Nephron progenitor cell (in vitro differentiated cells): ENCODE measurements at regions not wholly inside any gene's neighbourhood (a gene's known extent, or its start where the extent isn't known, plus 50 kb on each side); places are given as distances from the start of the nearest gene placed in this dataset.
"Not testable (repeated sequence)": the region's sequence is repeated elsewhere in the genome, so short reads cannot be mapped to it uniquely, and the experiment has no call there.

Experiments
- DNase-seq: peaks from one replicate; pipeline ENCODE4 v3.0.0; 2021
- H3K27ac Mint-ChIP-seq: 2 replicates; pipeline ENCODE4 v1.8.0; 2021; ENCODE audit warnings: mild to moderate bottlenecking, moderate library complexity, mixed read lengths
- H3K27me3 Mint-ChIP-seq: 2 replicates; pipeline ENCODE4 v1.8.0; 2021; ENCODE audit warnings: mild to moderate bottlenecking, low read depth, mixed read lengths; ENCODE audit not compliant: poor library complexity
- H3K36me3 Mint-ChIP-seq: 2 replicates; pipeline ENCODE4 v1.8.0; 2021; ENCODE audit warnings: low read depth, mixed read lengths
- H3K4me1 Mint-ChIP-seq: 2 replicates; pipeline ENCODE4 v1.8.0; 2021; ENCODE audit warnings: mixed read lengths
- H3K4me3 Mint-ChIP-seq: 2 replicates; pipeline ENCODE4 v1.8.0; 2021; ENCODE audit warnings: mild to moderate bottlenecking, moderate library complexity, mixed read lengths
- H3K9me3 Mint-ChIP-seq: 2 replicates; pipeline ENCODE4 v1.8.0; 2021; ENCODE audit warnings: mild to moderate bottlenecking, moderate library complexity, mixed read lengths
- CTCF ChIP-seq: fragments of 200-600 bp; sonication (generic); IDR thresholded peaks from 2 replicates; pipeline ENCODE4 v1.5.0; 2021; ENCODE audit warnings: antibody characterized with exemption

GRCh38 chr6:170143401-170144150, 147.3 kb downstream of the DLL1 start:
- Mint-ChIP-seq H3K4me3 (no peak overlapping the region), H3K4me1 (peaks cover 22% of the 10 kb centered on the region), H3K27me3 (peaks cover 20% of the 10 kb centered on the region), H3K36me3 (peaks cover 14% of the 10 kb centered on the region), H3K9me3 (peaks cover 34% of the 10 kb centered on the region), H3K27ac (no peak overlapping the region)
- no peak for DNase-seq
- no peak for TF ChIP-seq CTCF

DNA sequence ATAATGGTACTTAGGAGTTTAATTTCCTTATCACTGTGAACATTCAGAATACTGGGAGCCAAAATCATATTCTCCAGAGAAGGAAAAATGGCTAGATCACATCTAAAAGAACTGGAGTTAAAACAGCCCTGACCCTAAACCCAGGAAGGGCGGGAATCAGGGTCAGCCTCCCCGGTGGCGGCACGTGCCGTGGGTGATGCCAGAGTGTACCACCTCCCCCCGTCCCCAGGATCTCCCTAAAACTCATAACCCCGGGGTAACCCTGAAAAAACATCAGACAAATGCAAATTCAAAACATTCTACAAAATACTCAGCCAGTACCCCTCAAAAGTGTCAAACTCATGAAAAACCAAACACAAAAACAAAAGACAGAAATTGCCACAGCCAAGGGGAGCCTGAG, 148.3 kb downstream of the DLL1 start:
- Mint-ChIP-seq H3K4me3 (no peak overlapping the region), H3K27me3 (peaks cover 17% of the 10 kb centered on the region), H3K27ac (no peak overlapping the region), H3K36me3 (peaks cover 17% of the 10 kb centered on the region), H3K9me3 (peaks cover 44% of the 10 kb centered on the region), H3K4me1 (peaks cover 12% of the 10 kb centered on the region)
- no peak for DNase-seq
- no peak for TF ChIP-seq CTCF

GRCh38 chr6:170141061-170141460, 149.8 kb downstream of the DLL1 start:
- H3K27ac Mint-ChIP-seq, result peak overlapping the region; percentile 18
- H3K27me3 Mint-ChIP-seq, result peaks cover 15% of the 10 kb centered on the region
- H3K9me3 Mint-ChIP-seq, result peaks cover 48% of the 10 kb centered on the region
- H3K4me1 Mint-ChIP-seq, H3K4me3 Mint-ChIP-seq, DNase-seq: not testable (repeated sequence)
- H3K36me3 Mint-ChIP-seq, result peaks cover 17% of the 10 kb centered on the region

- TF ChIP-seq CTCF, result no peak
- peaks cover 4% of the 10 kb centered on the region for H3K4me1 Mint-ChIP-seq
- DNase-seq, result no peak
- H3K27me3 Mint-ChIP-seq, result peaks cover 11% of the 10 kb centered on the region
- no peak overlapping the region for H3K4me3 Mint-ChIP-seq
- H3K9me3 Mint-ChIP-seq, result peaks cover 52% of the 10 kb centered on the region
- H3K27ac Mint-ChIP-seq, result no peak overlapping the region
- H3K36me3 Mint-ChIP-seq, result peaks cover 17% of the 10 kb centered on the region
Observed at GRCh38 chr6:170140129-170140528, 150.7 kb downstream of the DLL1 start.

GRCh38 chr6:170139531-170139930, 151.3 kb downstream of the DLL1 start:
- TF ChIP-seq CTCF, result no peak
- H3K4me3 Mint-ChIP-seq, result no peak overlapping the region
- no peak for DNase-seq

GRCh38 chr6:170139046-170139445, 151.8 kb downstream of the DLL1 start:
- not testable (repeated sequence) for DNase-seq, H3K27ac Mint-ChIP-seq
- peaks cover 12% of the 10 kb centered on the region for H3K36me3 Mint-ChIP-seq

More at GRCh38 chr6:170139531-170139930, 151.3 kb downstream of the DLL1 start:
- Mint-ChIP-seq H3K27ac (no peak overlapping the region), H3K4me1 (peaks cover 5% of the 10 kb centered on the region), H3K9me3 (peaks cover 51% of the 10 kb centered on the region), H3K36me3 (peaks cover 14% of the 10 kb centered on the region), H3K27me3 (peaks cover 11% of the 10 kb centered on the region)

More at GRCh38 chr6:170139046-170139445, 151.8 kb downstream of the DLL1 start:
- peaks cover 53% of the 10 kb centered on the region for H3K9me3 Mint-ChIP-seq
- not testable (repeated sequence) for H3K4me3 Mint-ChIP-seq, H3K4me1 Mint-ChIP-seq
- H3K27me3 Mint-ChIP-seq, result peaks cover 11% of the 10 kb centered on the region
